ENCODE measurements at regions not wholly inside any gene's neighbourhood (a gene's known extent, or its start where the extent isn't known, plus 50 kb on each side); places are given as distances from the start of the nearest gene placed in this dataset.

DNA sequence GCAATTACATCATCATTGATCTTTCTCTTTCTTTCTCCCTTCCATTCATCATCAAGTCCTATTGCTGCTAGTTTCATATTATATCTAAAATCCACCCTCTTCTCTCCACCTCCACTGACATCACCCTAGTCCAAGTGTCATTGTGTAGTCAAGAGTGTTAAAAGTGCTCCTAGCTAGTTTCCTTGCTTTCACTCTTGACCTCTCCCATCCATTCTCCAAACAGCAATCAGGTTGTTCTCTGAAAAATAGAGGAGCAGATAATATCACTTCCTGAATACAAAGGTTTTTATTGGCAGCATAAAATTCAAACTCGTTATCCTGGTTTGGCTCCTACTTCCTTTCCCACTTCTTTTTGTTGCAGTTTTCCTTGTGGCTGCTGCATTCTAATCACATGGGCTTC lies 61.6 kb upstream of the PHF14 start:
- TF ChIP-seq GLIS1 (tag by site-specific recombination; IDR thresholded peaks at IDR 0.05) (no peak), ZNF184 (tag by site-specific recombination; IDR thresholded peaks at IDR 0.05) (no peak), ZNF664 (tag by site-specific recombination; IDR thresholded peaks at IDR 0.05) (no peak), KLF16 (tag by site-specific recombination; IDR thresholded peaks at IDR 0.05) (no peak), ZSCAN16 (tag by site-specific recombination; IDR thresholded peaks at IDR 0.05) (no peak), ZNF791 (tag by site-specific recombination; IDR thresholded peaks at IDR 0.05) (no peak)
- TF ChIP-seq, protein P1, sequence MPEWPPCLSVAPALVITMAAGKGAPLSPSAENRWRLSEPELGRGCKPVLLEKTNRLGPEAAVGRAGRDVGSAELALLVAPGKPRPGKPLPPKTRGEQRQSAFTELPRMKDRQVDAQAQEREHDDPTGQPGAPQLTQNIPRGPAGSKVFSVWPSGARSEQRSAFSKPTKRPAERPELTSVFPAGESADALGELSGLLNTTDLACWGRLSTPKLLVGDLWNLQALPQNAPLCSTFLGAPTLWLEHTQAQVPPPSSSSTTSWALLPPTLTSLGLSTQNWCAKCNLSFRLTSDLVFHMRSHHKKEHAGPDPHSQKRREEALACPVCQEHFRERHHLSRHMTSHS (tag by site-specific recombination; IDR thresholded peaks at IDR 0.05), result no peak
- TF ChIP-seq, protein P2, sequence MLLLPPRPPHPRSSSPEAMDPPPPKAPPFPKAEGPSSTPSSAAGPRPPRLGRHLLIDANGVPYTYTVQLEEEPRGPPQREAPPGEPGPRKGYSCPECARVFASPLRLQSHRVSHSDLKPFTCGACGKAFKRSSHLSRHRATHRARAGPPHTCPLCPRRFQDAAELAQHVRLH (tag by site-specific recombination; IDR thresholded peaks at IDR 0.05), result no peak
- TF ChIP-seq, protein P3, sequence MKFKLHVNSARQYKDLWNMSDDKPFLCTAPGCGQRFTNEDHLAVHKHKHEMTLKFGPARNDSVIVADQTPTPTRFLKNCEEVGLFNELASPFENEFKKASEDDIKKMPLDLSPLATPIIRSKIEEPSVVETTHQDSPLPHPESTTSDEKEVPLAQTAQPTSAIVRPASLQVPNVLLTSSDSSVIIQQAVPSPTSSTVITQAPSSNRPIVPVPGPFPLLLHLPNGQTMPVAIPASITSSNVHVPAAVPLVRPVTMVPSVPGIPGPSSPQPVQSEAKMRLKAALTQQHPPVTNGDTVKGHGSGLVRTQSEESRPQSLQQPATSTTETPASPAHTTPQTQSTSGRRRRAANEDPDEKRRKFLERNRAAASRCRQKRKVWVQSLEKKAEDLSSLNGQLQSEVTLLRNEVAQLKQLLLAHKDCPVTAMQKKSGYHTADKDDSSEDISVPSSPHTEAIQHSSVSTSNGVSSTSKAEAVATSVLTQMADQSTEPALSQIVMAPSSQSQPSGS (tag by site-specific recombination; IDR thresholded peaks at IDR 0.05; ENCODE audit: low read depth), result no peak
- H3K9me3 ChIP-seq (ENCODE audit: control insufficient read depth, insufficient read depth, low read depth, low read length), result no peaks in the 10 kb centered on the region
- H3K4me3 ChIP-seq (ENCODE audit: low read depth, low read length), result no peak overlapping the region
- no peak overlapping the region for H3K27ac ChIP-seq (ENCODE audit: extremely low read depth, low read depth, low read length)
- no peaks in the 10 kb centered on the region for H3K36me3 ChIP-seq (ENCODE audit: control insufficient read depth in 2 of 2, insufficient read depth in 1 of 2, low read length in 2 of 2)
- POLR2A ChIA-PET, result no interaction called here
- no peaks in the 10 kb centered on the region for H3K4me1 ChIP-seq (ENCODE audit: control insufficient read depth, insufficient read depth, low read length)
- CTCF ChIA-PET, result no interaction called here

DNA sequence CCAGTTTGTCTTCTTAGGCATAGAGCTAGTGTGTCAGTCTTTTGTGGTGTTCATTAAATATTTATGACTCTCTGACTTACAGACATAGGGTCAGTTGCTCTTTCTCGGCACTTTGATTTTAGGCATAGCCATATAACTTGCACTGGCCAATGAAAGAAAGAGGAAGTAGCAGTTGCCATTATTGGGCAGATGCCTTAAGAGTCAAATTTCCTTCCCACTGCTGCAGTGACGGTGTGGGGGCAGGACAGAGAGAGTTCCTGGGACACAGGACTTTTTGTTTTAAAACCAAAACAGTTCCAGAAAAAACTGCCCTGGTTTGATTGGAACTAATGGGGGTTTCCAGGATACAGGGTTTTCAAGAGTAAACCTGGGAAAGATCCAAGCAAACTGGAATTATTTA lies 60.2 kb upstream of the PHF14 start:
- Histone ChIP-seq H3K36me3 (ENCODE audit: control insufficient read depth in 2 of 2, insufficient read depth in 1 of 2, low read length in 2 of 2) (no peaks in the 10 kb centered on the region), H3K4me1 (ENCODE audit: control insufficient read depth, insufficient read depth, low read length) (0 out of 2 replicates have a peak, but pooled peaks cover 2% of the 10 kb centered on the region), H3K9me3 (ENCODE audit: control insufficient read depth, insufficient read depth, low read depth, low read length) (no peaks in the 10 kb centered on the region), H3K27ac (ENCODE audit: extremely low read depth, low read depth, low read length) (no peak overlapping the region), H3K4me3 (ENCODE audit: low read depth, low read length) (no peak overlapping the region)
- CTCF ChIA-PET, result no interaction called here
- POLR2A ChIA-PET, result interaction anchor here (0.6 kb wide), 1 partner anchor 113 kb away, joined by 3 read pairs; no protein-coding TSS in a partner anchor
- TF ChIP-seq KLF10 (tag by site-specific recombination; IDR thresholded peaks at IDR 0.05) (no peak), KLF16 (tag by site-specific recombination; IDR thresholded peaks at IDR 0.05) (no peak), ZBTB7A (tag by site-specific recombination; IDR thresholded peaks at IDR 0.05; ENCODE audit: low read depth) (no peak), ZNF768 (tag by site-specific recombination; IDR thresholded peaks at IDR 0.05) (no peak), MEIS1 (CRISPR knock-in tag; IDR thresholded peaks at IDR 0.05; ENCODE audit: borderline replicate concordance) (no peak), ZNF747 (tag by site-specific recombination; IDR thresholded peaks at IDR 0.05) (no peak), ZNF791 (tag by site-specific recombination; IDR thresholded peaks at IDR 0.05) (no peak), ZNF777 (tag by site-specific recombination; IDR thresholded peaks at IDR 0.05; ENCODE audit: borderline replicate concordance) (no peak)
- TF ChIP-seq, protein P4, sequence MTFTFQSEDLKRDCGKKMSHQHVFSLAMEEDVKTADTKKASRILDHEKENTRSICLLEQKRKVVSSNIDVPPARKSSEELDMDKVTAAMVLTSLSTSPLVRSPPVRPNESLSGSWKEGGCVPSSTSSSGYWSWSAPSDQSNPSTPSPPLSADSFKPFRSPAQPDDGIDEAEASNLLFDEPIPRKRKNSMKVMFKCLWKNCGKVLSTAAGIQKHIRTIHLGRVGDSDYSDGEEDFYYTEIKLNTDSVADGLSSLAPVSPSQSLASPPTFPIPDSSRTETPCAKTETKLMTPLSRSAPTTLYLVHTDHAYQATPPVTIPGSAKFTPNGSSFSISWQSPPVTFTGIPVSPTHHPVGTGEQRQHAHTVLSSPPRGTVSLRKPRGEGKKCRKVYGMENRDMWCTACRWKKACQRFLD (tag by site-specific recombination; IDR thresholded peaks at IDR 0.05), result no peak
- TF ChIP-seq, protein P5, sequence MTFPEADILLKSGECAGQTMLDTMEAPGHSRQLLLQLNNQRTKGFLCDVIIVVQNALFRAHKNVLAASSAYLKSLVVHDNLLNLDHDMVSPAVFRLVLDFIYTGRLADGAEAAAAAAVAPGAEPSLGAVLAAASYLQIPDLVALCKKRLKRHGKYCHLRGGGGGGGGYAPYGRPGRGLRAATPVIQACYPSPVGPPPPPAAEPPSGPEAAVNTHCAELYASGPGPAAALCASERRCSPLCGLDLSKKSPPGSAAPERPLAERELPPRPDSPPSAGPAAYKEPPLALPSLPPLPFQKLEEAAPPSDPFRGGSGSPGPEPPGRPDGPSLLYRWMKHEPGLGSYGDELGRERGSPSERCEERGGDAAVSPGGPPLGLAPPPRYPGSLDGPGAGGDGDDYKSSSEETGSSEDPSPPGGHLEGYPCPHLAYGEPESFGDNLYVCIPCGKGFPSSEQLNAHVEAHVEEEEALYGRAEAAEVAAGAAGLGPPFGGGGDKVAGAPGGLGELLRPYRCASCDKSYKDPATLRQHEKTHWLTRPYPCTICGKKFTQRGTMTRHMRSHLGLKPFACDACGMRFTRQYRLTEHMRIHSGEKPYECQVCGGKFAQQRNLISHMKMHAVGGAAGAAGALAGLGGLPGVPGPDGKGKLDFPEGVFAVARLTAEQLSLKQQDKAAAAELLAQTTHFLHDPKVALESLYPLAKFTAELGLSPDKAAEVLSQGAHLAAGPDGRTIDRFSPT (tag by site-specific recombination; IDR thresholded peaks at IDR 0.05), result no peak

Data from HEK293 (cell line).